Tibial nerve (tissue), 4 donors: ENCODE measurements at regions not wholly inside any gene's neighbourhood (a gene's known extent, or its start where the extent isn't known, plus 50 kb on each side); places are given as distances from the start of the nearest gene placed in this dataset.

ENCODE experiments used
- DNase-seq, 2 donors: peaks; one replicate each; pipeline ENCODE4 v3.0.0-alpha.2; 2019; ENCODE audit warnings: low spot score in 2 of 2
- H3K27ac ChIP-seq, 4 donors: fragments of 200-600 bp; sonication (generic) in 3 of 4; one replicate each; pipeline ENCODE4 v1.5.1; 2017 to 2019; ENCODE audit warnings: mild to moderate bottlenecking in 1 of 4
- H3K27me3 ChIP-seq, 2 donors: fragments of 200-600 bp; sonication (generic) in 1 of 2; one replicate each; pipeline versions ENCODE4 v1.5.1 to v1.6.0; 2017 to 2019
- H3K36me3 ChIP-seq, 3 donors: fragments of 200-600 bp; sonication (generic); one replicate each; pipeline ENCODE4 v1.5.1; 2018 to 2019
- H3K4me1 ChIP-seq, 4 donors: fragments of 200-600 bp; sonication (generic) in 3 of 4; one replicate each; pipeline ENCODE4 v1.5.1; 2017 to 2019
- H3K4me3 ChIP-seq, 4 donors: fragments of 200-600 bp; sonication (generic) in 3 of 4; one replicate each; pipeline ENCODE4 v1.5.1; 2017 to 2019; ENCODE audit warnings: mild to moderate bottlenecking in 1 of 4, moderate library complexity in 1 of 4
- H3K9me3 ChIP-seq, 4 donors: fragments of 200-600 bp; sonication (generic) in 3 of 4; one replicate each; pipeline ENCODE4 v1.5.1; 2017 to 2019
- EP300 ChIP-seq, 2 donors: sonication (generic); formaldehyde crosslinking; IDR thresholded peaks; one replicate each; pipeline ENCODE4 v1.6.1; 2017; ENCODE audit warnings: antibody characterized with exemption in 2 of 2, mild to moderate bottlenecking in 1 of 2
- POLR2A ChIP-seq, 2 donors: fragments of 450-650 bp; IDR thresholded peaks; one replicate each; pipeline ENCODE4 v1.6.1; 2017; ENCODE audit warnings: antibody characterized with exemption in 2 of 2, mild to moderate bottlenecking in 2 of 2, moderate library complexity in 2 of 2
- WGBS, 2 donors: methylation state at CpG; one replicate each; pipeline ENCODE4 v1.1.5; 2018; 5-methylcytosine and 5-hydroxymethylcytosine counted together
- TF ChIP-seq, protein P1 (sequence below), 5 experiments: fragments of 200-600 bp in 3 of 5; fragments of 450-650 bp in 2 of 5; sonication (generic) in 3 of 5; IDR thresholded peaks; one replicate each; pipeline ENCODE4 v1.5.1; 2016 to 2019; ENCODE audit warnings: antibody characterized with exemption in 5 of 5, mild to moderate bottlenecking in 3 of 5, moderate library complexity in 2 of 5

DNA sequence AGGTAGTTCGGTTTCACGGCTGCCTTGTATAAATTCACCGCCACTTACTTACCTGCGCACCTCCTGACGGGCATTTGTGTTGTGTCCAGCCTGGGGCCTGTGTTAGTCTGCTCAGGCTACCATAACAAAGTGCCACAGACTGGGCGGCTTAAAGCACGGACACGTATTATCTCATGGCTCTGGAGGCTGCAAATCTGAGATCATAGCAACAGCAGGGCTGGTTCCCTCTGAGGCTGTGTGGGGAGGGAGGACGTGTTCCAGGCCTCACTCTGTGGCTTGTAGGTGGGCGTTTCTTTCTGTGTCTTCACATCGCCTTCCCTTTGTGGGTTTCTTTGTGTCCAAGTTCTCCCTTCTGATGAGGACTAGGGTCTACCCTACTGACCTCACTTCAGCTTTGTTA is 93.5 kb upstream of the FZD10 start:
- WGBS, 2 donors, result 83 to 85% methylated on average over 11 of the region's 11 CpGs
- no peaks in the 10 kb centered on the region for H3K36me3 ChIP-seq
- H3K9me3 ChIP-seq, result no peaks in the 10 kb centered on the region
- no peak overlapping the region for H3K27ac ChIP-seq
- DNase-seq, result no peak
- H3K4me3 ChIP-seq, result no peak overlapping the region
- peaks cover 0 to 4% (median 0%) of the 10 kb centered on the region in 4 donors for H3K4me1 ChIP-seq
- no peaks in the 10 kb centered on the region for H3K27me3 ChIP-seq
- TF ChIP-seq, protein P1, sequence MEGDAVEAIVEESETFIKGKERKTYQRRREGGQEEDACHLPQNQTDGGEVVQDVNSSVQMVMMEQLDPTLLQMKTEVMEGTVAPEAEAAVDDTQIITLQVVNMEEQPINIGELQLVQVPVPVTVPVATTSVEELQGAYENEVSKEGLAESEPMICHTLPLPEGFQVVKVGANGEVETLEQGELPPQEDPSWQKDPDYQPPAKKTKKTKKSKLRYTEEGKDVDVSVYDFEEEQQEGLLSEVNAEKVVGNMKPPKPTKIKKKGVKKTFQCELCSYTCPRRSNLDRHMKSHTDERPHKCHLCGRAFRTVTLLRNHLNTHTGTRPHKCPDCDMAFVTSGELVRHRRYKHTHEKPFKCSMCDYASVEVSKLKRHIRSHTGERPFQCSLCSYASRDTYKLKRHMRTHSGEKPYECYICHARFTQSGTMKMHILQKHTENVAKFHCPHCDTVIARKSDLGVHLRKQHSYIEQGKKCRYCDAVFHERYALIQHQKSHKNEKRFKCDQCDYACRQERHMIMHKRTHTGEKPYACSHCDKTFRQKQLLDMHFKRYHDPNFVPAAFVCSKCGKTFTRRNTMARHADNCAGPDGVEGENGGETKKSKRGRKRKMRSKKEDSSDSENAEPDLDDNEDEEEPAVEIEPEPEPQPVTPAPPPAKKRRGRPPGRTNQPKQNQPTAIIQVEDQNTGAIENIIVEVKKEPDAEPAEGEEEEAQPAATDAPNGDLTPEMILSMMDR (IDR thresholded peaks at IDR 0.05), result no peak
- TF ChIP-seq EP300 (IDR thresholded peaks at IDR 0.05) (no peak), POLR2A (IDR thresholded peaks at IDR 0.05) (no peak)

DNA sequence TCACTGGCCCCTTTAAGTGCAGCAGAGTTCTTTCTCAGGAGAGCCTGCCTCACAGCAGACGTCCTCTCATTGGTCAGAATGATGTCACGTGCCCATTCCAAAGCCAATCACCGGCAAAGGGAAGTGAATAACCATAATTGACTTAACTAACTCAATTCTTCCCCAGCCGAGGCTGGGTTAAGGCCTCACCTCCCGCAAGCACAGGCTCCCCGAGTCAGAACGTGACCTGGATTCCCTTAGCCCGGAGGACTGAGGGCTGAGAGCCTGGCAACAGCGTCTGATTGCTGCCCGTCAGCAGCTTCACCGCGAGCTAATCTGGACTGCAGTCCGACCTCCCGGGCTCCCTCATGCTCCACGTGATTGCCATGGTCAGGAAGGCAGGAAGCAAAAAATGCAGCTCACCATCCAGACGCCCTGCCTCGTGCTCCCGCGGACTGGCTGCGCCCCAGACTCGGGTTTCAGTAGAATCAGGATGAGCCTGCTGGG is 92.1 kb upstream of the FZD10 start:
- Histone ChIP-seq H3K27me3 (no peaks in the 10 kb centered on the region), H3K4me1 (peaks cover 0 to 4% (median 0%) of the 10 kb centered on the region in 4 donors), H3K36me3 (no peaks in the 10 kb centered on the region), H3K27ac (peak overlapping the region in 1 of 4 donors; percentile 42), H3K4me3 (peak overlapping the region in 1 of 4 donors; percentile 40), H3K9me3 (no peaks in the 10 kb centered on the region)
- TF ChIP-seq POLR2A (IDR thresholded peaks at IDR 0.05) (no peak), EP300 (IDR thresholded peaks at IDR 0.05) (no peak)
- TF ChIP-seq, protein P1 (IDR thresholded peaks at IDR 0.05), result no peak
- peak in 1 of 2 donors; percentile 40 for DNase-seq
- 27 to 33% methylated on average over 10 to 21 of the region's 21 CpGs for WGBS, 2 donors

DNA sequence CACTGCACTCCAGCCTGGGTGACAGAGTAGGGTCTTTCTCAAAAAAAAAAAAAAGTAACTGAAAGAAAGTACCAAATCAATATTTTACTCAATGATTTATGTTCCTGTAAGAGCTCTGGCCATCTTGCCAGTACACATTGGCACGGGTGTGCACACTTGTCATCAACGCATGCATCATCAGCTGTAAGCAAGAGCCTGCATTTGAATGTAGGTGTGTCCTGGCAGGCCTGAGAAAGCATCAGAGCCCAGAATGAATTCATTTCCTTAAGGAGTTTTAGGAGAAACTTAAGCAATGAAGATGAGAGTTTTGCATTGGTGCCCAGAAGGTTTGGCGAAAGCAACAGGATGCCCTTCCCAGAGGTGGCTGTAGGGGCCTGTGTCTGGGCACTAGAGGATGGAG is 88.5 kb upstream of the FZD10 start:
- peaks cover 0 to 4% (median 0%) of the 10 kb centered on the region in 4 donors for H3K4me1 ChIP-seq
- WGBS, 2 donors, result 86 to 87% methylated on average over 3 of the region's 3 CpGs
- no peaks in the 10 kb centered on the region for H3K36me3 ChIP-seq
- H3K27ac ChIP-seq, result no peak overlapping the region
- TF ChIP-seq, protein P1 (IDR thresholded peaks at IDR 0.05), result no peak
- TF ChIP-seq POLR2A (IDR thresholded peaks at IDR 0.05) (no peak), EP300 (IDR thresholded peaks at IDR 0.05) (no peak)
- no peak overlapping the region for H3K4me3 ChIP-seq
- H3K27me3 ChIP-seq, result no peaks in the 10 kb centered on the region
- H3K9me3 ChIP-seq, result peaks cover 0 to 17% (median 0%) of the 10 kb centered on the region in 4 donors
- DNase-seq, result no peak

DNA sequence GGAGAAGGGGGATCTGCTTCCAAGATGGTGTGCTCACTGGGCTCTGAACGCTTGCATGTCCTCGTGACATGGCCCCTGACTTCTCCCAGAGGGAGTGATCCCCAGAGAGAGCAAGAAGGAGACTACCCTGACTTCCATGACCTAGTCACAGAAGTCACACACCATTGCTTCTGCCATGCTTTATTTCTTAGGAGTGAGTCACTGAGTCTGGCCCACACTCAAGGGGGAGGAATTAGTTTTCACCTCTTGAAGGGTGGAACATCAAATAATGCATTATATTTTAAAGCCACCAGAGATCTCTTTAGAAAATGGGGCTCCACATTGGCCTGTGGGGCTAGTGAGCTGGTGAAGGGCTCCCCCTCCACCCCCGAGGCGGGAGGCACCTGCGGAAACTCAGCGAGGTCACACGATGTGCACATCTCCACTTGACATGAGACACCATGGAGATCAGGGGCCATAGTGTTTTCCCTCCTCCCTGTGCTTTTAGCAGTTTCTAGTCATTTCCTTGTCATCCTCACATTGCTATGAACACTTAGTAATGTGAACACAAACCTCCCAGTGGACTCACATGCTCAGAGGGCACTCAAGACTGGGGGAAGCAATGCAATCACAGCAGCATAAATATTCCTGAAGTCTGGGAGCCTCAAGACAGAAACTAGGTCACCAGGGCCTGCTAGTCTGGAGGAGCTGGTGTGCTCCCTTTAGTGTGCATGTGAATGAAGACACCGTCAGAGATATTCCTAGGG is 87.4 kb upstream of the FZD10 start:
- 79 to 88% methylated on average over 8 of the region's 8 CpGs for WGBS, 2 donors
- H3K4me1 ChIP-seq, result peaks cover 0 to 4% (median 0%) of the 10 kb centered on the region in 4 donors
- peaks cover 0 to 17% (median 0%) of the 10 kb centered on the region in 4 donors for H3K9me3 ChIP-seq
- H3K27ac ChIP-seq, result no peak overlapping the region
- no peaks in the 10 kb centered on the region for H3K27me3 ChIP-seq
- no peak for DNase-seq
- H3K4me3 ChIP-seq, result no peak overlapping the region
- TF ChIP-seq EP300 (IDR thresholded peaks at IDR 0.05) (no peak), POLR2A (IDR thresholded peaks at IDR 0.05) (no peak)
- TF ChIP-seq, protein P1 (IDR thresholded peaks at IDR 0.05), result no peak
- no peaks in the 10 kb centered on the region for H3K36me3 ChIP-seq

DNA sequence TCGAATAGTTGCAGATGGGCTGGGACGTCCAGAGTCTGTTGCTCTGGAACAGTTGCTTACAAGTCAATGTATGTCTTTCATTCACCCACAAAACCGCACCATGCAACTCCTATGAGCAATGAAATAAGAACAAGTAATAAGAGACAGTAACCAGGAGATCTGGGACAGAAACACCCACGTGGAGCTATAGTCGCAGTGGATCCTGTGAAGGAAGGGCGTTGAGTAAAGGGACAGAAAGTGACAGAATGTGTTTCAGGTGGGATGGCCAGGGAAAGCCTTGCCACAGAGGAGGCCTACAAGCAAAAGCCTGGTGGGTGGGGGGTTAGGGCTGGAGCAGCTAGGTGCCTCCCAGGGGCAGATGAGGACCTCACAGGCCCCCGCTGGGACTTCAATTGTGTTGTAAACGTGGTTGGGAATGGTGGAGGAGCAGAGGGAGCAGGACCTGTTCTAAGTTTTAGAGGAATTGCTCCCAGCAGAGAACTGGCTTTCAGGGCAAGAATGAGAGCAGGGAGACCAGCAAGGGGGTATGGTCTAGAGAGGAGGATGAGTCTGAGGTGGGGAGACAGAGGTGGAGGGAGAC is 86.7 kb upstream of the FZD10 start:
- Histone ChIP-seq H3K4me1 (no peaks in the 10 kb centered on the region), H3K4me3 (no peak overlapping the region), H3K27ac (no peak overlapping the region), H3K27me3 (no peaks in the 10 kb centered on the region), H3K9me3 (peaks cover 0 to 17% (median 0%) of the 10 kb centered on the region in 4 donors), H3K36me3 (no peaks in the 10 kb centered on the region)
- TF ChIP-seq, protein P1 (IDR thresholded peaks at IDR 0.05), result no peak
- TF ChIP-seq POLR2A (IDR thresholded peaks at IDR 0.05), result no peak
- no peak for TF ChIP-seq EP300 (IDR thresholded peaks at IDR 0.05)
- no peak for DNase-seq
- 78% methylated on average over 8 of the region's 8 CpGs for WGBS, 2 donors
